H9 (cell line): ENCODE measurements at regions not wholly inside any gene's neighbourhood (a gene's known extent, or its start where the extent isn't known, plus 50 kb on each side); places are given as distances from the start of the nearest gene placed in this dataset.

Source experiments
- DNase-seq: peaks from one replicate; pipeline ENCODE4 v3.0.0-alpha.2; 2017
- H2AFZ ChIP-seq: one replicate; pipeline ENCODE4 v1.6.1; 2013; ENCODE audit warnings: mild to moderate bottlenecking, low read length, control low read depth, moderate library complexity
- H2AK5ac ChIP-seq: 2 replicates; pipeline ENCODE4 v1.6.1; 2013; ENCODE audit warnings: low read length, control low read depth, mixed read lengths; ENCODE audit not compliant: insufficient read length
- H2BK120ac ChIP-seq: one replicate; pipeline ENCODE4 v1.6.1; 2013; ENCODE audit warnings: low read depth, mild to moderate bottlenecking, low read length, control low read depth, inconsistent platforms; ENCODE audit not compliant: poor library complexity, severe bottlenecking
- H2BK12ac ChIP-seq: 2 replicates; pipeline ENCODE4 v1.6.1; 2013; ENCODE audit warnings: low read length, control low read depth, mixed read lengths, low read depth; ENCODE audit not compliant: insufficient read length
- H2BK15ac ChIP-seq: 2 replicates; pipeline ENCODE4 v1.6.1; 2013; ENCODE audit warnings: low read depth, low read length, control low read depth
- H2BK20ac ChIP-seq: one replicate; pipeline ENCODE4 v1.6.1; 2013; ENCODE audit warnings: low read depth, mild to moderate bottlenecking, low read length, control low read depth, inconsistent platforms; ENCODE audit not compliant: poor library complexity, severe bottlenecking
- H2BK5ac ChIP-seq: 2 replicates; pipeline ENCODE4 v1.6.1; 2013; ENCODE audit warnings: low read length, control low read depth, mixed read lengths; ENCODE audit not compliant: insufficient read length
- H3K14ac ChIP-seq: 2 replicates; pipeline ENCODE4 v1.6.1; 2013; ENCODE audit warnings: low read length, control low read depth; ENCODE audit not compliant: insufficient read depth
- H3K18ac ChIP-seq: 2 replicates; pipeline ENCODE4 v1.6.1; 2013; ENCODE audit warnings: low read depth, mild to moderate bottlenecking, mixed read lengths, low read length, control low read depth; ENCODE audit not compliant: insufficient read length
- H3K23ac ChIP-seq: 2 replicates; pipeline ENCODE4 v1.6.1; 2013; ENCODE audit warnings: low read length, control low read depth, mixed read lengths, low read depth; ENCODE audit not compliant: insufficient read length
- H3K23me2 ChIP-seq: 2 replicates; pipeline ENCODE4 v1.6.1; 2013; ENCODE audit warnings: low read depth, mild to moderate bottlenecking, mixed read lengths, low read length, control low read depth; ENCODE audit not compliant: insufficient read length, poor library complexity, severe bottlenecking
- H3K27ac ChIP-seq: 2 replicates; pipeline ENCODE4 v1.5.1; 2013; ENCODE audit warnings: low read length, control low read depth, mixed read lengths, low read depth; ENCODE audit not compliant: insufficient read length
- H3K27me3 ChIP-seq: 2 replicates; pipeline ENCODE4 v1.6.1; 2013; ENCODE audit warnings: low read length, control low read depth, inconsistent platforms; ENCODE audit not compliant: insufficient read depth
- H3K4ac ChIP-seq: 2 replicates; pipeline ENCODE4 v1.6.1; 2013; ENCODE audit warnings: low read depth, mild to moderate bottlenecking, control low read depth, inconsistent platforms, low read length, moderate library complexity
- H3K4me1 ChIP-seq: 2 replicates; pipeline ENCODE4 v1.6.1; 2013; ENCODE audit warnings: low read length, control low read depth, inconsistent platforms; ENCODE audit not compliant: insufficient read depth
- H3K4me2 ChIP-seq: 2 replicates; pipeline ENCODE4 v1.6.1; 2013; ENCODE audit warnings: low read length, control low read depth, mixed read lengths; ENCODE audit not compliant: insufficient read length, insufficient read depth
- H3K56ac ChIP-seq: 2 replicates; pipeline ENCODE4 v1.6.1; 2013; ENCODE audit warnings: low read depth, mild to moderate bottlenecking, mixed read lengths, low read length, control low read depth; ENCODE audit not compliant: insufficient read length
- H3K79me1 ChIP-seq: 2 replicates; pipeline ENCODE4 v1.6.1; 2013; ENCODE audit warnings: low read depth, mild to moderate bottlenecking, moderate library complexity, low read length, control low read depth, inconsistent platforms; ENCODE audit not compliant: insufficient read depth, poor library complexity, severe bottlenecking
- H3K79me2 ChIP-seq: 2 replicates; pipeline ENCODE4 v1.6.1; 2013; ENCODE audit warnings: low read length, control low read depth, inconsistent platforms; ENCODE audit not compliant: insufficient read depth
- H3K9ac ChIP-seq: 2 replicates; pipeline ENCODE4 v1.6.1; 2013; ENCODE audit warnings: low read length, control low read depth, mixed read lengths; ENCODE audit not compliant: insufficient read length; ENCODE audit errors: extremely low read depth
- H3K9me3 ChIP-seq: one replicate; pipeline ENCODE4 v1.6.1; 2013; ENCODE audit warnings: low read depth, low read length, inconsistent platforms; ENCODE audit not compliant: control insufficient read depth
- H3T11ph ChIP-seq: one replicate; pipeline ENCODE4 v1.6.1; 2013; ENCODE audit warnings: mild to moderate bottlenecking, low read length, control low read depth, inconsistent platforms
- H4K20me1 ChIP-seq: one replicate; pipeline ENCODE4 v1.6.1; 2013; ENCODE audit not compliant: control insufficient read depth, insufficient read length, insufficient read depth
- H4K5ac ChIP-seq: 2 replicates; pipeline ENCODE4 v1.6.1; 2013; ENCODE audit warnings: low read depth, mild to moderate bottlenecking, mixed read lengths, low read length, control low read depth; ENCODE audit not compliant: insufficient read length
- H4K8ac ChIP-seq: replicated peaks from 2 replicates; pipeline ENCODE4 v1.6.1; 2013; ENCODE audit warnings: low read length, control low read depth, mixed read lengths, low read depth; ENCODE audit not compliant: insufficient read length
- H4K91ac ChIP-seq: 2 replicates; pipeline ENCODE4 v1.6.1; 2013; ENCODE audit warnings: low read depth, mild to moderate bottlenecking, moderate library complexity, mixed read lengths, low read length, control low read depth; ENCODE audit not compliant: insufficient read length
- H3K27ac Mint-ChIP-seq, 3 experiments: 2 replicates in 2 of 3; 3 replicates in 1 of 3; pipeline ENCODE4 v1.8.0; 2020 to 2021; ENCODE audit warnings: mixed read lengths in 3 of 3, mild to moderate bottlenecking in 1 of 3, moderate library complexity in 1 of 3
- H3K27me3 Mint-ChIP-seq: 2 replicates; pipeline ENCODE4 v1.8.0; 2021; ENCODE audit warnings: low read depth, mild to moderate bottlenecking, moderate library complexity, mixed read lengths
- H3K36me3 Mint-ChIP-seq, 3 experiments: 2 replicates in 2 of 3; 3 replicates in 1 of 3; pipeline ENCODE4 v1.8.0; 2020 to 2021; ENCODE audit warnings: low read depth in 3 of 3, mixed read lengths in 3 of 3; ENCODE audit not compliant: insufficient read depth in 1 of 3
- H3K4me1 Mint-ChIP-seq, 2 experiments: 2 replicates each; pipeline ENCODE4 v1.8.0; 2020; ENCODE audit warnings: mixed read lengths in 2 of 2
- H3K4me3 Mint-ChIP-seq, 2 experiments: 2 replicates in 1 of 2; 3 replicates in 1 of 2; pipeline ENCODE4 v1.8.0; 2020 to 2021; ENCODE audit warnings: mild to moderate bottlenecking in 2 of 2, mixed read lengths in 2 of 2, moderate library complexity in 1 of 2
- H3K9me3 Mint-ChIP-seq, 2 experiments: 2 replicates in 1 of 2; 3 replicates in 1 of 2; pipeline ENCODE4 v1.8.0; 2020; ENCODE audit warnings: mild to moderate bottlenecking in 2 of 2, mixed read lengths in 2 of 2, moderate library complexity in 1 of 2
- WGBS: extraction: QIAGEN DNeasy Blood & Tissue Kit; methylation state at CpG from one replicate; pipeline ENCODE4 v1.1.7; 2013; ENCODE audit warnings: missing lambda C conversion rate, low lambda C conversion rate, mixed read lengths; ENCODE audit not compliant: insufficient read length; ENCODE audit errors: extremely low coverage; 5-methylcytosine and 5-hydroxymethylcytosine counted together
- TF ChIP-seq, protein P1 (sequence below): fragments of 200-600 bp; sonication (generic); conservative IDR thresholded peaks from 3 replicates; pipeline ENCODE4 v1.8.0; 2021; ENCODE audit warnings: antibody characterized with exemption, mild to moderate bottlenecking

- Histone ChIP-seq H4K5ac (peak overlapping the region; percentile 89), H2AFZ (no peak overlapping the region), H2BK5ac (no peak overlapping the region), H3K27me3 (no peaks in the 10 kb centered on the region), H2BK12ac (no peak overlapping the region), H3K4me1 (no peaks in the 10 kb centered on the region), H2AK5ac (no peak overlapping the region), H3K4me2 (no peak overlapping the region), H3K56ac (no peak overlapping the region), H3T11ph (no peak overlapping the region), H3K27ac (no peak overlapping the region), H3K23me2 (no peaks in the 10 kb centered on the region), H4K91ac (no peak overlapping the region), H3K9ac (no peak overlapping the region), H3K14ac (no peak overlapping the region), H3K79me2 (no peaks in the 10 kb centered on the region), H3K4ac (no peak overlapping the region), H3K18ac (no peak overlapping the region), H4K20me1 (no peaks in the 10 kb centered on the region), H4K8ac (no peak overlapping the region), H3K79me1 (no peaks in the 10 kb centered on the region), H3K9me3 (no peaks in the 10 kb centered on the region), H2BK15ac (no peak overlapping the region), H2BK120ac (no peak overlapping the region), H2BK20ac (no peak overlapping the region), H3K23ac (no peak overlapping the region)
- TF ChIP-seq, protein P1, sequence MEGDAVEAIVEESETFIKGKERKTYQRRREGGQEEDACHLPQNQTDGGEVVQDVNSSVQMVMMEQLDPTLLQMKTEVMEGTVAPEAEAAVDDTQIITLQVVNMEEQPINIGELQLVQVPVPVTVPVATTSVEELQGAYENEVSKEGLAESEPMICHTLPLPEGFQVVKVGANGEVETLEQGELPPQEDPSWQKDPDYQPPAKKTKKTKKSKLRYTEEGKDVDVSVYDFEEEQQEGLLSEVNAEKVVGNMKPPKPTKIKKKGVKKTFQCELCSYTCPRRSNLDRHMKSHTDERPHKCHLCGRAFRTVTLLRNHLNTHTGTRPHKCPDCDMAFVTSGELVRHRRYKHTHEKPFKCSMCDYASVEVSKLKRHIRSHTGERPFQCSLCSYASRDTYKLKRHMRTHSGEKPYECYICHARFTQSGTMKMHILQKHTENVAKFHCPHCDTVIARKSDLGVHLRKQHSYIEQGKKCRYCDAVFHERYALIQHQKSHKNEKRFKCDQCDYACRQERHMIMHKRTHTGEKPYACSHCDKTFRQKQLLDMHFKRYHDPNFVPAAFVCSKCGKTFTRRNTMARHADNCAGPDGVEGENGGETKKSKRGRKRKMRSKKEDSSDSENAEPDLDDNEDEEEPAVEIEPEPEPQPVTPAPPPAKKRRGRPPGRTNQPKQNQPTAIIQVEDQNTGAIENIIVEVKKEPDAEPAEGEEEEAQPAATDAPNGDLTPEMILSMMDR: no peak
- Mint-ChIP-seq H3K4me3 (no peak overlapping the region), H3K36me3 (no peaks in the 10 kb centered on the region), H3K4me1 (no peaks in the 10 kb centered on the region), H3K27me3 (no peaks in the 10 kb centered on the region), H3K27ac (no peak overlapping the region), H3K9me3 (peaks cover 0 to 6% of the 10 kb centered on the region in 2 experiments; a peak in 2 of 5 replicates)
- no CpG with 5 or more reads among the region's 4 CpGs for WGBS
- DNase-seq: no peak
Measured at GRCh38 chr20:7330850-7331249, 563.4 kb downstream of the BMP2 start.
